Thymus (tissue), 11 donors: ENCODE measurements at regions not wholly inside any gene's neighbourhood (a gene's known extent, or its start where the extent isn't known, plus 50 kb on each side); places are given as distances from the start of the nearest gene placed in this dataset.
"Not testable (repeated sequence)": the region's sequence is repeated elsewhere in the genome, so short reads cannot be mapped to it uniquely, and the experiment has no call there.

Source experiments
- DNase-seq, 9 donors: peaks; one replicate each; pipeline ENCODE4 v3.0.0-alpha.2; 2013; ENCODE audit warnings: low spot score in 9 of 9, low read depth in 6 of 9, missing footprints in 1 of 9
- H3K27ac ChIP-seq, 2 donors: one replicate each; pipeline ENCODE4 v1.5.1; 2013; ENCODE audit warnings: control low read depth in 1 of 2, low read depth in 1 of 2, low read length in 1 of 2, mild to moderate bottlenecking in 1 of 2, moderate library complexity in 1 of 2
- H3K27me3 ChIP-seq, 2 donors: one replicate each; pipeline ENCODE4 v1.5.1; 2013; ENCODE audit warnings: low read length in 1 of 2; ENCODE audit not compliant: control insufficient read depth in 2 of 2, insufficient read depth in 1 of 2
- H3K36me3 ChIP-seq, 2 donors: one replicate each; pipeline ENCODE4 v1.5.1; 2013; ENCODE audit warnings: low read length in 1 of 2, mild to moderate bottlenecking in 1 of 2, moderate library complexity in 1 of 2; ENCODE audit not compliant: control insufficient read depth in 2 of 2, insufficient read depth in 2 of 2
- H3K4me1 ChIP-seq, 2 donors: one replicate each; pipeline ENCODE4 v1.5.1; 2013; ENCODE audit warnings: low read length in 2 of 2; ENCODE audit not compliant: control insufficient read depth in 2 of 2, insufficient read depth in 2 of 2
- H3K4me3 ChIP-seq, 2 donors: one replicate each; pipeline ENCODE4 v1.5.1; 2013; ENCODE audit warnings: low read length in 2 of 2, control low read depth in 1 of 2, mild to moderate bottlenecking in 1 of 2
- H3K9me3 ChIP-seq, 2 donors: one replicate each; pipeline ENCODE4 v1.5.1; 2013; ENCODE audit warnings: low read length in 1 of 2, mild to moderate bottlenecking in 1 of 2; ENCODE audit not compliant: control insufficient read depth in 2 of 2, insufficient read depth in 1 of 2
- WGBS: extraction: QIAGEN DNeasy Blood & Tissue Kit; methylation state at CpG from one replicate; pipeline ENCODE4 v1.1.7; 2013; 5-methylcytosine and 5-hydroxymethylcytosine counted together
- donor health status: healthy.

GRCh38 chr1:96568639-96569038, 152.9 kb upstream of the PTBP2 start:
- WGBS: 78% methylated on average over 3 of the region's 3 CpGs
- no peaks in the 10 kb centered on the region for H3K9me3 ChIP-seq
- no peak overlapping the region for H3K27ac ChIP-seq
- H3K4me3 ChIP-seq: no peak overlapping the region
- no peaks in the 10 kb centered on the region for H3K36me3 ChIP-seq
- no peaks in the 10 kb centered on the region for H3K27me3 ChIP-seq
- DNase-seq: no peak
- H3K4me1 ChIP-seq: no peaks in the 10 kb centered on the region

- no peak for DNase-seq
- Histone ChIP-seq H3K27ac (no peak overlapping the region), H3K27me3 (no peaks in the 10 kb centered on the region), H3K4me1 (no peaks in the 10 kb centered on the region), H3K4me3 (no peak overlapping the region), H3K9me3 (no peaks in the 10 kb centered on the region), H3K36me3 (no peaks in the 10 kb centered on the region)
- 93% methylated on average over 2 of the region's 2 CpGs for WGBS
These were observed 152.3 kb upstream of the PTBP2 start for GRCh38 chr1:96569288-96569687.

- Histone ChIP-seq H3K27ac (no peak overlapping the region), H3K4me1 (no peaks in the 10 kb centered on the region), H3K36me3 (no peaks in the 10 kb centered on the region), H3K4me3 (no peak overlapping the region), H3K9me3 (no peaks in the 10 kb centered on the region), H3K27me3 (no peaks in the 10 kb centered on the region)
- DNase-seq: no peak
These were observed 141.9 kb upstream of the PTBP2 start for GRCh38 chr1:96579636-96580035.

GRCh38 chr1:96580920-96581319, 140.7 kb upstream of the PTBP2 start:
- no peak for DNase-seq
- Histone ChIP-seq H3K36me3 (no peaks in the 10 kb centered on the region), H3K4me1 (no peaks in the 10 kb centered on the region), H3K27me3 (no peaks in the 10 kb centered on the region), H3K4me3 (no peak overlapping the region), H3K9me3 (no peaks in the 10 kb centered on the region), H3K27ac (no peak overlapping the region)
- whole genome bisulfite sequencing: 64% methylated on average over 7 of the region's 7 CpGs

- no peaks in the 10 kb centered on the region for H3K9me3 ChIP-seq
- no peaks in the 10 kb centered on the region for H3K27me3 ChIP-seq
- H3K4me3 ChIP-seq: no peak overlapping the region
- no peak for DNase-seq
- 84% methylated on average over 7 of the region's 7 CpGs for WGBS
- no peaks in the 10 kb centered on the region for H3K36me3 ChIP-seq
- no peak overlapping the region for H3K27ac ChIP-seq
- no peaks in the 10 kb centered on the region for H3K4me1 ChIP-seq
These were observed 139.8 kb upstream of the PTBP2 start for GRCh38 chr1:96581772-96582171.

GRCh38 chr1:96583903-96584302, 137.7 kb upstream of the PTBP2 start:
- Histone ChIP-seq H3K9me3 (no peaks in the 10 kb centered on the region), H3K27me3 (no peaks in the 10 kb centered on the region), H3K4me3 (no peak overlapping the region), H3K27ac (no peak overlapping the region), H3K36me3 (no peaks in the 10 kb centered on the region), H3K4me1 (no peaks in the 10 kb centered on the region)
- DNase-seq: no peak

- WGBS: 79% methylated on average over 4 of the region's 4 CpGs
- Histone ChIP-seq H3K4me1 (no peaks in the 10 kb centered on the region), H3K9me3 (no peaks in the 10 kb centered on the region), H3K27ac (no peak overlapping the region), H3K4me3 (no peak overlapping the region), H3K36me3 (no peaks in the 10 kb centered on the region), H3K27me3 (no peaks in the 10 kb centered on the region)
- DNase-seq: no peak
These were observed 134.4 kb upstream of the PTBP2 start for GRCh38 chr1:96587222-96587621.

GRCh38 chr1:96588416-96588995, 133.1 kb upstream of the PTBP2 start:
- Histone ChIP-seq H3K9me3 (no peaks in the 10 kb centered on the region), H3K4me1 (no peaks in the 10 kb centered on the region), H3K36me3 (no peaks in the 10 kb centered on the region), H3K4me3 (no peak overlapping the region), H3K27ac (no peak overlapping the region), H3K27me3 (no peaks in the 10 kb centered on the region)
- no peak for DNase-seq
- WGBS: 95% methylated on average over 1 of the region's 1 CpG

- not testable (repeated sequence) for H3K27ac ChIP-seq, H3K36me3 ChIP-seq, DNase-seq, H3K4me1 ChIP-seq, H3K4me3 ChIP-seq, H3K27me3 ChIP-seq, H3K9me3 ChIP-seq
- 79% methylated on average over 2 of the region's 2 CpGs for WGBS
These were observed 126.1 kb upstream of the PTBP2 start for GRCh38 chr1:96595530-96595929.
